CD4-positive, alpha-beta T cell treated with Interleukin-6 at 100 ng/mL for 8 hours (primary cell): ENCODE measurements at regions not wholly inside any gene's neighbourhood (a gene's known extent, or its start where the extent isn't known, plus 50 kb on each side); places are given as distances from the start of the nearest gene placed in this dataset.
"Not testable (repeated sequence)": the region's sequence is repeated elsewhere in the genome, so short reads cannot be mapped to it uniquely, and the experiment has no call there.

ENCODE experiments used
- DNase-seq: peaks from one replicate; pipeline ENCODE4 v3.0.0-alpha.2; 2020; ENCODE audit warnings: mixed read lengths, low spot score

- DNase-seq: no peak
Observed at GRCh38 chr3:157920822-157921700, 185.2 kb downstream of the SHOX2 start.

- DNase-seq: no peak
Observed at GRCh38 chr3:157919319-157919887, 186.8 kb downstream of the SHOX2 start.

GRCh38 chr3:157918402-157918801 lies 187.8 kb downstream of the SHOX2 start:
- DNase-seq: no peak

GRCh38 chr3:157916672-157917071 lies 189.5 kb downstream of the SHOX2 start:
- DNase-seq: no peak

GRCh38 chr3:157914882-157915281 lies 191.3 kb downstream of the SHOX2 start:
- no peak for DNase-seq

GRCh38 chr3:157913741-157914150 lies 192.5 kb downstream of the SHOX2 start:
- DNase-seq: no peak

GRCh38 chr3:157912514-157913451 lies 193.4 kb downstream of the SHOX2 start:
- no peak for DNase-seq

GRCh38 chr3:157906627-157907026 lies 199.6 kb downstream of the SHOX2 start:
- no peak for DNase-seq

- no peak for DNase-seq
Observed at GRCh38 chr3:157905885-157906284, 200.3 kb downstream of the SHOX2 start.

- DNase-seq: not testable (repeated sequence)
Observed at GRCh38 chr3:157902680-157903079, 203.5 kb downstream of the SHOX2 start.

- no peak for DNase-seq
Observed at GRCh38 chr3:157888040-157888439, 218.2 kb downstream of the SHOX2 start.

GRCh38 chr3:157876556-157876955 lies 229.7 kb downstream of the SHOX2 start:
- no peak for DNase-seq

- no peak for DNase-seq
Observed at GRCh38 chr3:157872902-157873301, 233.3 kb downstream of the SHOX2 start.

GRCh38 chr3:157871838-157872460 lies 234.3 kb downstream of the SHOX2 start:
- no peak for DNase-seq

GRCh38 chr3:157871248-157871647 lies 235.0 kb downstream of the SHOX2 start:
- no peak for DNase-seq

- DNase-seq: no peak
Observed at GRCh38 chr3:157868946-157869345, 237.3 kb downstream of the SHOX2 start.

GRCh38 chr3:157868196-157868595 lies 238.0 kb downstream of the SHOX2 start:
- DNase-seq: no peak

GRCh38 chr3:157865352-157866000 lies 240.7 kb downstream of the SHOX2 start:
- DNase-seq: no peak

- no peak for DNase-seq
Observed at GRCh38 chr3:157861076-157861765, 245.0 kb downstream of the SHOX2 start.

- DNase-seq: no peak
Observed at GRCh38 chr3:157859541-157859940, 246.7 kb downstream of the SHOX2 start.

- DNase-seq: no peak
Observed at GRCh38 chr3:157858821-157859220, 247.4 kb downstream of the SHOX2 start.
